ENCODE measurements at regions not wholly inside any gene's neighbourhood (a gene's known extent, or its start where the extent isn't known, plus 50 kb on each side); places are given as distances from the start of the nearest gene placed in this dataset.

GRCh38 chr13:57897225-57897624 lies 265.7 kb downstream of the PCDH17 start:
- TF ChIP-seq CTCF (IDR thresholded peaks at IDR 0.05) (no peak), POLR2A (IDR thresholded peaks at IDR 0.05) (no peak)

Measured in prostate gland (tissue), 2 donors.